ENCODE measurements at regions not wholly inside any gene's neighbourhood (a gene's known extent, or its start where the extent isn't known, plus 50 kb on each side); places are given as distances from the start of the nearest gene placed in this dataset.

DNA sequence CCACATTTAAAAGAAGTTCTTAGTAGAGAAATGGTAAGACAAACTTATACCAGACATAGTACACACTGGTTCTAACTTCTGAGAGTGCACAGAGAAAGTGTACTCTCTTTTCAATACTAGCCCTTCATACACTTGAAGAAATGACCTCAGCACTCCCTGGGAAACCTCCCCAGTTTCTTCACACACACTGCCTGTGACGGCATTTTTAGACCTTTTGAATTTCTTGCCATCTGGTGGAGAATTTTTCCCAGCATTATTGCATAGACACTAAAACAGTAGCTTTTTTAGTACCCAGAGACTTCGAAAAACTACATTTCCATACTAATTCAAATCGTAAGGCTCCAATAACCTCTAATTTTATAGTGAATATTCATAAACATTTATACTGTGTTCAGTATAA, 341.6 kb upstream of the MAOA start:
- Histone ChIP-seq H3K4me1 (ENCODE audit: low read length) (no peaks in the 10 kb centered on the region), H3K4me3 (ENCODE audit: low read length) (no peak overlapping the region), H3K27ac (ENCODE audit: low read length) (no peak overlapping the region), H3K79me2 (ENCODE audit: low read length) (no peaks in the 10 kb centered on the region), H3K36me3 (replicated peaks; ENCODE audit: insufficient read depth, low read length) (no peaks in the 10 kb centered on the region), H3F3A (ENCODE audit: insufficient read depth, low read length) (no peaks in the 10 kb centered on the region), H3K27me3 (replicated peaks; ENCODE audit: insufficient read depth, low read length) (no peaks in the 10 kb centered on the region), H3K9ac (ENCODE audit: low read length) (no peak overlapping the region), H4K20me1 (ENCODE audit: insufficient read depth, low read length) (no peaks in the 10 kb centered on the region), H3K9me2 (replicated peaks; ENCODE audit: insufficient read depth, low read length) (no peaks in the 10 kb centered on the region), H3K4me2 (ENCODE audit: low read depth, low read length) (no peak overlapping the region), H3K9me3 (replicated peaks; ENCODE audit: insufficient read depth, low read length) (no peaks in the 10 kb centered on the region), H2AFZ (ENCODE audit: low read length) (no peak overlapping the region)
- TF ChIP-seq EZH2phosphoT487 (IDR thresholded peaks at IDR 0.05; ENCODE audit: low read length) (no peak), EZH2 (optimal IDR thresholded peaks at IDR 0.05; ENCODE audit: low read depth, low read length) (no peak)
- TF ChIP-seq, protein P1, sequence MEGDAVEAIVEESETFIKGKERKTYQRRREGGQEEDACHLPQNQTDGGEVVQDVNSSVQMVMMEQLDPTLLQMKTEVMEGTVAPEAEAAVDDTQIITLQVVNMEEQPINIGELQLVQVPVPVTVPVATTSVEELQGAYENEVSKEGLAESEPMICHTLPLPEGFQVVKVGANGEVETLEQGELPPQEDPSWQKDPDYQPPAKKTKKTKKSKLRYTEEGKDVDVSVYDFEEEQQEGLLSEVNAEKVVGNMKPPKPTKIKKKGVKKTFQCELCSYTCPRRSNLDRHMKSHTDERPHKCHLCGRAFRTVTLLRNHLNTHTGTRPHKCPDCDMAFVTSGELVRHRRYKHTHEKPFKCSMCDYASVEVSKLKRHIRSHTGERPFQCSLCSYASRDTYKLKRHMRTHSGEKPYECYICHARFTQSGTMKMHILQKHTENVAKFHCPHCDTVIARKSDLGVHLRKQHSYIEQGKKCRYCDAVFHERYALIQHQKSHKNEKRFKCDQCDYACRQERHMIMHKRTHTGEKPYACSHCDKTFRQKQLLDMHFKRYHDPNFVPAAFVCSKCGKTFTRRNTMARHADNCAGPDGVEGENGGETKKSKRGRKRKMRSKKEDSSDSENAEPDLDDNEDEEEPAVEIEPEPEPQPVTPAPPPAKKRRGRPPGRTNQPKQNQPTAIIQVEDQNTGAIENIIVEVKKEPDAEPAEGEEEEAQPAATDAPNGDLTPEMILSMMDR (IDR thresholded peaks at IDR 0.05; ENCODE audit: low read length) = no peak
- DNase-seq = no peak

DNA sequence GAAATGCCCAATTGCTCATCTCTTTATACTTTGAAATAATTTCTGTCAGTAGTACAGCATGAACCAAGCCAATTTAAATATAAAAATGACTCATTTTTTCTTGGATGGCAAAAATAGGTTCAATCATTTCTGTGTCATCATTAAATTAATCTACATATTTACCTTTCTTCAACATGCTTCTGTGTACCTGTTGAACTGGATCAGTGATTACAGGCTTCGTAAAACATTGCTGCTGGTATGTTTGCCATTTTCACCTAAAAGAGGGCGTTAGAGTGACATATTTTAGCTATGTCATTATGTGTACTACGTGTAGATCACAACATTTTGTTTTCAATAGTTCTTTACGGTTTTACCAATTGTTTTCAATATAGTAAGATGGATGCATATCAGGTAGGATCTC, 340.5 kb upstream of the MAOA start:
- H2AFZ ChIP-seq (ENCODE audit: low read length) = no peak overlapping the region

DNA sequence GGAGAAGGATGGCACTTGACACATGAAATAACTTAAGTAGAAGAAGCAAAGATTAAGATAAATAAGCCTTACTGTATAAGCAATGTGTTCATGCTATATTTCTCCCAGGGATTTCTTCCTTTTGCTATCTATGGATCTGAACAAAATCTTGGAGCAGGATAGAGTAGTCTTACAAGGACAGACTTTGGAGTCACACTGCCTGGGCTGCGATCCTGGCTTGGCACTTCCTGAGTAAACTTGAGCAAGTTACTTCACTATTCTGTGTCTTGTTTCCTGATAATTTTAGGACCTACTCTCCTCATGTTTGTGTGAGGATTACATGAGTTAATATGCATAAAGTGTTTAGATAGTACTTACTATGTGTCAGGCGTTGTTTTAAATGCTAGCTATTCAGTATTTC, 340.0 kb upstream of the MAOA start:
- H3K4me3 ChIP-seq (ENCODE audit: low read length) = no peak overlapping the region
- no peaks in the 10 kb centered on the region for H3K27me3 ChIP-seq (replicated peaks; ENCODE audit: insufficient read depth, low read length)
- H3K4me2 ChIP-seq (ENCODE audit: low read depth, low read length) = no peak overlapping the region
- no peak overlapping the region for H2AFZ ChIP-seq (ENCODE audit: low read length)
- H3K4me1 ChIP-seq (ENCODE audit: low read length) = no peaks in the 10 kb centered on the region
- DNase-seq = no peak
- no peaks in the 10 kb centered on the region for H3K9me2 ChIP-seq (replicated peaks; ENCODE audit: insufficient read depth, low read length)
- no peaks in the 10 kb centered on the region for H4K20me1 ChIP-seq (ENCODE audit: insufficient read depth, low read length)
- no peak overlapping the region for H3K9ac ChIP-seq (ENCODE audit: low read length)
- no peaks in the 10 kb centered on the region for H3K36me3 ChIP-seq (replicated peaks; ENCODE audit: insufficient read depth, low read length)
- TF ChIP-seq EZH2phosphoT487 (IDR thresholded peaks at IDR 0.05; ENCODE audit: low read length) (no peak), EZH2 (optimal IDR thresholded peaks at IDR 0.05; ENCODE audit: low read depth, low read length) (no peak)
- TF ChIP-seq, protein P1 (IDR thresholded peaks at IDR 0.05; ENCODE audit: low read length) = no peak
- H3K9me3 ChIP-seq (replicated peaks; ENCODE audit: insufficient read depth, low read length) = no peaks in the 10 kb centered on the region
- no peaks in the 10 kb centered on the region for H3F3A ChIP-seq (ENCODE audit: insufficient read depth, low read length)
- H3K27ac ChIP-seq (ENCODE audit: low read length) = no peak overlapping the region
- no peaks in the 10 kb centered on the region for H3K79me2 ChIP-seq (ENCODE audit: low read length)

More for the DNA sequence above, 340.5 kb upstream of the MAOA start:
- no peaks in the 10 kb centered on the region for H3K27me3 ChIP-seq (replicated peaks; ENCODE audit: insufficient read depth, low read length)
- no peak overlapping the region for H3K4me2 ChIP-seq (ENCODE audit: low read depth, low read length)
- H3F3A ChIP-seq (ENCODE audit: insufficient read depth, low read length) = no peaks in the 10 kb centered on the region
- no peaks in the 10 kb centered on the region for H3K79me2 ChIP-seq (ENCODE audit: low read length)
- no peak for DNase-seq
- H3K9me3 ChIP-seq (replicated peaks; ENCODE audit: insufficient read depth, low read length) = no peaks in the 10 kb centered on the region
- TF ChIP-seq EZH2phosphoT487 (IDR thresholded peaks at IDR 0.05; ENCODE audit: low read length) (no peak), EZH2 (optimal IDR thresholded peaks at IDR 0.05; ENCODE audit: low read depth, low read length) (no peak)
- TF ChIP-seq, protein P1 (IDR thresholded peaks at IDR 0.05; ENCODE audit: low read length) = no peak
- no peaks in the 10 kb centered on the region for H3K4me1 ChIP-seq (ENCODE audit: low read length)
- no peaks in the 10 kb centered on the region for H3K9me2 ChIP-seq (replicated peaks; ENCODE audit: insufficient read depth, low read length)
- no peaks in the 10 kb centered on the region for H4K20me1 ChIP-seq (ENCODE audit: insufficient read depth, low read length)
- H3K9ac ChIP-seq (ENCODE audit: low read length) = no peak overlapping the region
- no peaks in the 10 kb centered on the region for H3K36me3 ChIP-seq (replicated peaks; ENCODE audit: insufficient read depth, low read length)
- no peak overlapping the region for H3K4me3 ChIP-seq (ENCODE audit: low read length)
- no peak overlapping the region for H3K27ac ChIP-seq (ENCODE audit: low read length)
